CD14-positive monocyte (primary cell): ENCODE measurements at regions not wholly inside any gene's neighbourhood (a gene's known extent, or its start where the extent isn't known, plus 50 kb on each side); places are given as distances from the start of the nearest gene placed in this dataset.

Experiments
- DNase-seq, 3 donors: peaks; one replicate each; pipeline ENCODE4 v3.0.0-alpha.2; 2011 to 2022
- H2AFZ ChIP-seq: 2 replicates; pipeline ENCODE4 v1.6.0; 2012; ENCODE audit warnings: mild to moderate bottlenecking, low read depth, low read length, inconsistent platforms; ENCODE audit not compliant: insufficient read depth, poor library complexity, severe bottlenecking
- H3K27ac ChIP-seq, 2 donors: 1 replicate in 1 of 2; 2 replicates in 1 of 2; pipeline ENCODE4 v1.5.1; 2012 to 2013; ENCODE audit warnings: low read length in 2 of 2, control low read depth in 1 of 2, inconsistent platforms in 1 of 2, low read depth in 1 of 2, mild to moderate bottlenecking in 1 of 2
- H3K27me3 ChIP-seq, 2 donors: one replicate each; pipeline versions ENCODE4 v1.6.0 to v1.6.1; 2011 to 2013; ENCODE audit warnings: low read length in 2 of 2; ENCODE audit not compliant: control insufficient read depth in 2 of 2, insufficient read depth in 2 of 2
- H3K36me3 ChIP-seq, 2 donors: replicated peaks in 1 of 2; 1 replicate in 1 of 2; 2 replicates in 1 of 2; pipeline versions ENCODE4 v1.5.1 to v1.6.1; 2012 to 2013; ENCODE audit warnings: low read length in 2 of 2, control low read depth in 1 of 2, inconsistent platforms in 1 of 2, mild to moderate bottlenecking in 1 of 2; ENCODE audit not compliant: insufficient read depth in 2 of 2, control insufficient read depth in 1 of 2
- H3K4me1 ChIP-seq, 2 donors: 1 replicate in 1 of 2; 2 replicates in 1 of 2; pipeline versions ENCODE4 v1.5.1 to v1.6.1; 2012 to 2013; ENCODE audit warnings: low read length in 2 of 2, control low read depth in 1 of 2, inconsistent platforms in 1 of 2, mild to moderate bottlenecking in 1 of 2, moderate library complexity in 1 of 2; ENCODE audit not compliant: insufficient read depth in 2 of 2, control insufficient read depth in 1 of 2
- H3K4me2 ChIP-seq: replicated peaks from 2 replicates; pipeline ENCODE3; 2012; ENCODE audit warnings: low read length, moderate library complexity, mild to moderate bottlenecking; ENCODE audit not compliant: poor library complexity, severe bottlenecking; ENCODE audit errors: extremely low read depth
- H3K4me3 ChIP-seq, 3 experiments: fragments of 200-600 bp in 1 of 3; sonication (generic) in 1 of 3; replicated peaks in 1 of 3; 1 replicate in 2 of 3; 2 replicates in 1 of 3; pipeline ENCODE4 v1.5.1; 2011 to 2013; ENCODE audit warnings: low read length in 3 of 3, mild to moderate bottlenecking in 3 of 3, control low read depth in 2 of 3, low read depth in 2 of 3, inconsistent platforms in 1 of 3, moderate library complexity in 1 of 3
- H3K79me2 ChIP-seq: 2 replicates; pipeline ENCODE4 v1.6.0; 2012; ENCODE audit warnings: mild to moderate bottlenecking, control low read depth, inconsistent platforms, low read length, moderate library complexity; ENCODE audit not compliant: insufficient read depth
- H3K9ac ChIP-seq: 2 replicates; pipeline ENCODE4 v1.6.0; 2017; ENCODE audit warnings: low read length, mild to moderate bottlenecking; ENCODE audit not compliant: insufficient read depth, poor library complexity, severe bottlenecking
- H3K9me3 ChIP-seq, 2 donors: replicated peaks in 1 of 2; 1 replicate in 1 of 2; 2 replicates in 1 of 2; pipeline versions ENCODE4 v1.5.1 to v1.6.1; 2012 to 2013; ENCODE audit warnings: low read length in 2 of 2, control low read depth in 1 of 2; ENCODE audit not compliant: control insufficient read depth in 1 of 2, insufficient read depth in 1 of 2
- H4K20me1 ChIP-seq: 2 replicates; pipeline ENCODE4 v1.6.0; 2012; ENCODE audit warnings: mild to moderate bottlenecking, low read length, control low read depth, moderate library complexity; ENCODE audit not compliant: insufficient read depth
- H3K27ac Mint-ChIP-seq, 7 donors: one replicate each; pipeline ENCODE4 v1.8.0; 2020; ENCODE audit warnings: mild to moderate bottlenecking in 7 of 7, mixed read lengths in 7 of 7, moderate library complexity in 6 of 7, inconsistent platforms in 2 of 7
- H3K27me3 Mint-ChIP-seq, 3 donors: one replicate each; pipeline ENCODE4 v1.8.0; 2021 to 2022; ENCODE audit warnings: low read depth in 3 of 3, mild to moderate bottlenecking in 3 of 3, mixed read lengths in 3 of 3, moderate library complexity in 3 of 3, inconsistent platforms in 1 of 3
- H3K36me3 Mint-ChIP-seq, 2 donors: one replicate each; pipeline ENCODE4 v1.8.0; 2020; ENCODE audit warnings: mixed read lengths in 2 of 2, inconsistent platforms in 1 of 2, mild to moderate bottlenecking in 1 of 2
- H3K4me1 Mint-ChIP-seq: one replicate; pipeline ENCODE4 v1.8.0; 2020; ENCODE audit warnings: mild to moderate bottlenecking, mixed read lengths
- H3K4me3 Mint-ChIP-seq, 2 donors: one replicate each; pipeline ENCODE4 v1.8.0; 2020; ENCODE audit warnings: mild to moderate bottlenecking in 2 of 2, mixed read lengths in 2 of 2, moderate library complexity in 1 of 2
- H3K9me3 Mint-ChIP-seq, 7 donors: one replicate each; pipeline ENCODE4 v1.8.0; 2020 to 2022; ENCODE audit warnings: mixed read lengths in 7 of 7, mild to moderate bottlenecking in 6 of 7, moderate library complexity in 6 of 7, inconsistent platforms in 2 of 7
- CTCF ChIP-seq: fragments of 200-600 bp; IDR thresholded peaks from one replicate; pipeline ENCODE4 v1.8.0; 2022; ENCODE audit warnings: antibody characterized with exemption, mild to moderate bottlenecking
- WGBS: methylation state at CpG from one replicate; pipeline ENCODE4 v1.1.5; 2013; ENCODE audit warnings: missing lambda C conversion rate; ENCODE audit not compliant: insufficient coverage; 5-methylcytosine and 5-hydroxymethylcytosine counted together
- intact Hi-C, 2 donors: fragments of 100-400 bp; cut with micrococcal nuclease; formaldehyde crosslinking; loops; one replicate each; pipeline versions ENCODE4 v1.15.0 to v1.15.1; 2023

GRCh38 chr4:185895351-185895750 lies 83.4 kb upstream of the SORBS2 start:
- H4K20me1 ChIP-seq, result no peaks in the 10 kb centered on the region
- no peak for DNase-seq
- H3K9me3 ChIP-seq, result peaks cover 0 to 3% of the 10 kb centered on the region in 2 donors
- no peak overlapping the region for H3K9ac ChIP-seq
- H3K79me2 ChIP-seq, result no peaks in the 10 kb centered on the region
- intact Hi-C loops, result no loop called here
- no peaks in the 10 kb centered on the region for H3K4me1 ChIP-seq
- no peak overlapping the region for H3K4me3 ChIP-seq
- H3K27ac ChIP-seq, result no peak overlapping the region
- no peaks in the 10 kb centered on the region for H3K27me3 ChIP-seq
- TF ChIP-seq CTCF, result no peak
- H2AFZ ChIP-seq, result no peak overlapping the region
- peaks cover 0 to 7% (median 4%) of the 10 kb centered on the region in 3 donors for H3K27me3 Mint-ChIP-seq
- H3K4me1 Mint-ChIP-seq, result peaks cover 6% of the 10 kb centered on the region
- no peak overlapping the region for H3K4me2 ChIP-seq
- peaks cover 0 to 6% (median 2%) of the 10 kb centered on the region in 7 donors for H3K9me3 Mint-ChIP-seq
- H3K27ac Mint-ChIP-seq, result no peak overlapping the region
- no peaks in the 10 kb centered on the region for H3K36me3 Mint-ChIP-seq
- no peak overlapping the region for H3K4me3 Mint-ChIP-seq
- H3K36me3 ChIP-seq, result no peaks in the 10 kb centered on the region
- 93% methylated on average over 13 of the region's 14 CpGs for WGBS

DNA sequence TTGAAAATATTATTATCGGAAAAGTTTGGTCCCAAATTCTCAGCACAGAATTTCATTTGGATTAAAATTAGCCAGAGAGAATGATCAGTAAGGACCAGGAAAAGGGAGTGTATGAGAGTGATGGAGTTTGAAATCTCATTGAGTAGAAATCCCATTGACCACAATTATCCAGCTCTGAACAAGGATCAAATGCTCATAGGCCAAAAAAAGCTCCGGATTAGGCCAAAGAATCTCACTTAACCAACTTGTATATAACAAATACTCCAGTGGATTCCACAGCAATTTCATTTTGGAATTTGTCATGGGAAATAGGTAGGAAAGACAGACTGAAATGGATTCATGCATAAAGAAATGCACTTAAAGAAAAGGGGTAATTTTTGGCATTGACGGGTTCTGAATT lies 83.9 kb upstream of the SORBS2 start:
- Histone ChIP-seq H4K20me1 (no peaks in the 10 kb centered on the region), H3K27ac (no peak overlapping the region), H3K9me3 (peaks cover 0 to 3% of the 10 kb centered on the region in 2 donors), H3K36me3 (no peaks in the 10 kb centered on the region), H3K4me3 (no peak overlapping the region), H3K4me1 (no peaks in the 10 kb centered on the region), H3K9ac (no peak overlapping the region), H3K79me2 (no peaks in the 10 kb centered on the region), H2AFZ (no peak overlapping the region), H3K27me3 (no peaks in the 10 kb centered on the region), H3K4me2 (no peak overlapping the region)
- Mint-ChIP-seq H3K36me3 (no peaks in the 10 kb centered on the region), H3K27ac (no peak overlapping the region), H3K27me3 (peaks cover 0 to 7% (median 4%) of the 10 kb centered on the region in 3 donors), H3K4me3 (no peak overlapping the region), H3K4me1 (peaks cover 6% of the 10 kb centered on the region), H3K9me3 (peaks cover 0 to 6% (median 2%) of the 10 kb centered on the region in 7 donors)
- no peak for TF ChIP-seq CTCF
- DNase-seq, result no peak
- intact Hi-C loops, result no loop called here
- 100% methylated on average over 1 of the region's 3 CpGs for WGBS
